ENCODE measurements at regions not wholly inside any gene's neighbourhood (a gene's known extent, or its start where the extent isn't known, plus 50 kb on each side); places are given as distances from the start of the nearest gene placed in this dataset.

GRCh38 chr4:63937961-63938360 lies 471.3 kb downstream of the TECRL start:
- Histone ChIP-seq H3K9me3 (replicated peaks; ENCODE audit: control insufficient read depth, insufficient read depth, low read length) (no peaks in the 10 kb centered on the region), H3K36me3 (ENCODE audit: control insufficient read depth in 2 of 2, insufficient read depth in 2 of 2, low read length in 1 of 2) (no peaks in the 10 kb centered on the region), H3K79me2 (ENCODE audit: control insufficient read depth, insufficient read depth, low read length) (no peaks in the 10 kb centered on the region), H3K9ac (ENCODE audit: control insufficient read depth, insufficient read depth, low read length) (no peak overlapping the region), H4K20me1 (ENCODE audit: control insufficient read depth, insufficient read depth) (no peaks in the 10 kb centered on the region), H2AFZ (ENCODE audit: control insufficient read depth, low read depth, low read length) (no peak overlapping the region), H3K4me2 (ENCODE audit: control insufficient read depth, insufficient read depth) (no peak overlapping the region), H3K4me1 (ENCODE audit: control insufficient read depth, insufficient read depth, low read length) (no peaks in the 10 kb centered on the region), H3K27ac (ENCODE audit: control insufficient read depth, insufficient read depth) (no peak overlapping the region), H3K4me3 (no peak overlapping the region), H3K27me3 (replicated peaks in 1 of 2; ENCODE audit: control insufficient read depth in 2 of 2, insufficient read depth in 2 of 2, low read length in 1 of 2) (no peaks in the 10 kb centered on the region)
- in situ Hi-C loops (cut with MboI) (no loop called here), intact Hi-C loops (cut with micrococcal nuclease; ENCODE audit: unreplicated experiment) (no loop called here)
- no peak for FAIRE-seq
- CTCF ChIA-PET = no interaction called here
- no peak for ATAC-seq
- TF ChIP-seq USF1 (IDR thresholded peaks at IDR 0.05; ENCODE audit: borderline replicate concordance, extremely low read length, insufficient read depth, low read depth, low read length) (no peak), RAD51 (IDR thresholded peaks at IDR 0.05) (no peak), RAD21 (IDR thresholded peaks at IDR 0.05; ENCODE audit: insufficient read depth, low read depth, low read length) (no peak), TCF7 (IDR thresholded peaks at IDR 0.05; ENCODE audit: borderline replicate concordance) (no peak), EZH2 (IDR thresholded peaks at IDR 0.05; ENCODE audit: borderline replicate concordance, control insufficient read depth, low read depth, low read length) (no peak), HDGF (IDR thresholded peaks at IDR 0.05) (no peak), SKIL (IDR thresholded peaks at IDR 0.05; ENCODE audit: low read depth, poor library complexity, severe bottlenecking) (no peak), FOXK2 (IDR thresholded peaks at IDR 0.05) (no peak)
- POLR2A ChIA-PET = no interaction called here
- no peak for DNase-seq (ENCODE audit: low read depth, low spot score)
- BruUV-seq (replicated peaks) = no TSS peak
- 30% methylated on average over 4 of the region's 4 CpGs for WGBS (ENCODE audit: insufficient coverage, insufficient replicate concordance, low lambda C conversion rate, missing lambda C conversion rate)
- RAD21 ChIA-PET (ENCODE audit: unreplicated experiment) = no interaction called here
- SMC1A ChIA-PET (ENCODE audit: uncharacterized antibody, unreplicated experiment) = no interaction called here

Measured in GM12878 (cell line).